RWPE1 (cell line): ENCODE measurements at regions not wholly inside any gene's neighbourhood (a gene's known extent, or its start where the extent isn't known, plus 50 kb on each side); places are given as distances from the start of the nearest gene placed in this dataset.
A peak's percentile ranks its signal among the peaks of the same experiment; 100 is the strongest.

Experiments
- CTCF ChIA-PET: fragments of 350-600 bp; sonication (Branson Sonifier 250); formaldehyde crosslinking; extraction: SDS; loops from one replicate; lab custom pipeline; 2021; lab: Yijun Ruan, JAX
- POLR2A ChIA-PET: fragments of 400-600 bp; formaldehyde crosslinking; extraction: SDS; loops from one replicate; lab custom pipeline; 2020; ENCODE audit warnings: antibody characterized with exemption; ENCODE audit not compliant: low non-redundant PET; lab: Yijun Ruan, JAX
- DNase-seq: peaks from one replicate; pipeline ENCODE4 v3.0.0; 2012; ENCODE audit warnings: low spot score
- H3K27ac ChIP-seq: fragments of 450-650 bp; 2 replicates; pipeline ENCODE4 v1.5.1; 2017
- TF ChIP-seq, protein P1 (sequence below): fragments of 450-650 bp; conservative IDR thresholded peaks from 2 replicates; pipeline ENCODE4 v1.5.1; 2017; ENCODE audit warnings: low read depth, mild to moderate bottlenecking

- POLR2A ChIA-PET, result no interaction called here
- TF ChIP-seq, protein P1, sequence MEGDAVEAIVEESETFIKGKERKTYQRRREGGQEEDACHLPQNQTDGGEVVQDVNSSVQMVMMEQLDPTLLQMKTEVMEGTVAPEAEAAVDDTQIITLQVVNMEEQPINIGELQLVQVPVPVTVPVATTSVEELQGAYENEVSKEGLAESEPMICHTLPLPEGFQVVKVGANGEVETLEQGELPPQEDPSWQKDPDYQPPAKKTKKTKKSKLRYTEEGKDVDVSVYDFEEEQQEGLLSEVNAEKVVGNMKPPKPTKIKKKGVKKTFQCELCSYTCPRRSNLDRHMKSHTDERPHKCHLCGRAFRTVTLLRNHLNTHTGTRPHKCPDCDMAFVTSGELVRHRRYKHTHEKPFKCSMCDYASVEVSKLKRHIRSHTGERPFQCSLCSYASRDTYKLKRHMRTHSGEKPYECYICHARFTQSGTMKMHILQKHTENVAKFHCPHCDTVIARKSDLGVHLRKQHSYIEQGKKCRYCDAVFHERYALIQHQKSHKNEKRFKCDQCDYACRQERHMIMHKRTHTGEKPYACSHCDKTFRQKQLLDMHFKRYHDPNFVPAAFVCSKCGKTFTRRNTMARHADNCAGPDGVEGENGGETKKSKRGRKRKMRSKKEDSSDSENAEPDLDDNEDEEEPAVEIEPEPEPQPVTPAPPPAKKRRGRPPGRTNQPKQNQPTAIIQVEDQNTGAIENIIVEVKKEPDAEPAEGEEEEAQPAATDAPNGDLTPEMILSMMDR, result no peak
- H3K27ac ChIP-seq, result no peak overlapping the region
- peak; percentile 48 for DNase-seq
- CTCF ChIA-PET, result interaction anchor here (0.6 kb wide), 3 partner anchors 25 to 1188 kb away, joined by 3 to 4 read pairs (median 3); no protein-coding TSS in a partner anchor
These were observed 112.3 kb upstream of the BCL2L14 start for GRCh38 chr12:11958221-11959091.

- ChIA-PET CTCF (interaction anchor here (0.6 kb wide), 1 partner anchor 633 kb away, joined by 3 read pairs; no protein-coding TSS in a partner anchor), POLR2A (no interaction called here)
- H3K27ac ChIP-seq, result no peak overlapping the region
- TF ChIP-seq, protein P1, result no peak
- DNase-seq, result no peak
These were observed 111.5 kb upstream of the BCL2L14 start for GRCh38 chr12:11959117-11959823.

- TF ChIP-seq, protein P1, result no peak
- no peak for DNase-seq
- ChIA-PET CTCF (interaction anchor here (0.6 to 0.7 kb wide), 2 partner anchors 35 to 458 kb away, joined by 3 read pairs; no protein-coding TSS in a partner anchor), POLR2A (no interaction called here)
- H3K27ac ChIP-seq, result no peak overlapping the region
These were observed 110.1 kb upstream of the BCL2L14 start for GRCh38 chr12:11960646-11961045.

DNA sequence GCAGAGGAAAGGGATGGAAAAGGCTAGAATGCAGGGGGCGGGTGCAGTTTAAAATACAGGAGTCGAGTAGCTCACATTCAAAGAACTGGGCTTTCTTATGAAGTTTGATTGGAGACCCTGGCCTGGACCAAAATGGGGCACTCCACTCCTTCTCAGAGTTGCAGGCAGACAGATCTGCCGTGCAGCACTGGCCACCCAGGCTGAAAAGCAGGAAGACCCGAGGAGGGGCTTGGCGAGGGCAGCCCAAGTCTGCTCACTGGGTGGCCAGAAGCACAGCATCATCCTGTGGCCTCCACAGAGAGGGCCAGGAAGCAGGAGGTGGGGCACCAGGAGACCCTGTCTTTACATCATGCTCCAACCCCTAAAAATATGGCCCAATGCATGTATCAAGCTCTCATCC, 109.1 kb upstream of the BCL2L14 start:
- no peak for DNase-seq
- CTCF ChIA-PET, result no interaction called here
- no peak overlapping the region for H3K27ac ChIP-seq
- TF ChIP-seq, protein P1, result no peak
- POLR2A ChIA-PET, result no interaction called here

GRCh38 chr12:11962860-11963259, 107.9 kb upstream of the BCL2L14 start:
- no peak overlapping the region for H3K27ac ChIP-seq
- ChIA-PET CTCF (no interaction called here), POLR2A (no interaction called here)
- TF ChIP-seq, protein P1, result no peak
- no peak for DNase-seq

- TF ChIP-seq, protein P1, result no peak
- H3K27ac ChIP-seq, result no peak overlapping the region
- POLR2A ChIA-PET, result no interaction called here
- CTCF ChIA-PET, result interaction anchor here (0.6 kb wide), 1 partner anchor 785 kb away, joined by 3 read pairs; no protein-coding TSS in a partner anchor
- no peak for DNase-seq
These were observed 106.8 kb upstream of the BCL2L14 start for GRCh38 chr12:11963841-11964471.
